ENCODE measurements at regions not wholly inside any gene's neighbourhood (a gene's known extent, or its start where the extent isn't known, plus 50 kb on each side); places are given as distances from the start of the nearest gene placed in this dataset.
A peak's percentile ranks its signal among the peaks of the same experiment; 100 is the strongest.

- H3K27ac ChIP-seq: no peak overlapping the region
- DNase-seq (ENCODE audit: low read depth, low spot score): no peak
Observed at GRCh38 chr5:107268241-107268640, 402.5 kb downstream of the EFNA5 start.

- H3K27ac ChIP-seq: no peak overlapping the region
- DNase-seq (ENCODE audit: low read depth, low spot score): no peak
Observed at GRCh38 chr5:107266100-107266499, 404.6 kb downstream of the EFNA5 start.

- no peak overlapping the region for H3K27ac ChIP-seq
- no peak for DNase-seq (ENCODE audit: low read depth, low spot score)
Observed at GRCh38 chr5:107265193-107265592, 405.5 kb downstream of the EFNA5 start.

- no peak overlapping the region for H3K27ac ChIP-seq
- no peak for DNase-seq (ENCODE audit: low read depth, low spot score)
Observed at GRCh38 chr5:107263387-107264018, 407.2 kb downstream of the EFNA5 start.

- DNase-seq (ENCODE audit: low read depth, low spot score): peak; percentile 59
- no peak overlapping the region for H3K27ac ChIP-seq
Observed at GRCh38 chr5:107257885-107258520, 412.7 kb downstream of the EFNA5 start.

- no peak overlapping the region for H3K27ac ChIP-seq
- no peak for DNase-seq (ENCODE audit: low read depth, low spot score)
Observed at GRCh38 chr5:107254902-107255234, 415.9 kb downstream of the EFNA5 start.

GRCh38 chr5:107254214-107254901, 416.4 kb downstream of the EFNA5 start:
- no peak overlapping the region for H3K27ac ChIP-seq
- DNase-seq (ENCODE audit: low read depth, low spot score): no peak

- no peak for DNase-seq (ENCODE audit: low read depth, low spot score)
- H3K27ac ChIP-seq: no peak overlapping the region
Observed at GRCh38 chr5:107253246-107253645, 417.5 kb downstream of the EFNA5 start.

GRCh38 chr5:107251151-107251550, 419.6 kb downstream of the EFNA5 start:
- no peak for DNase-seq (ENCODE audit: low read depth, low spot score)
- no peak overlapping the region for H3K27ac ChIP-seq

GRCh38 chr5:107248066-107248695, 422.6 kb downstream of the EFNA5 start:
- no peak for DNase-seq (ENCODE audit: low read depth, low spot score)
- no peak overlapping the region for H3K27ac ChIP-seq

GRCh38 chr5:107247427-107247826, 423.3 kb downstream of the EFNA5 start:
- no peak for DNase-seq (ENCODE audit: low read depth, low spot score)
- no peak overlapping the region for H3K27ac ChIP-seq

- no peak overlapping the region for H3K27ac ChIP-seq
- no peak for DNase-seq (ENCODE audit: low read depth, low spot score)
Observed at GRCh38 chr5:107243220-107243579, 427.5 kb downstream of the EFNA5 start.

- no peak for DNase-seq (ENCODE audit: low read depth, low spot score)
- H3K27ac ChIP-seq: peak overlapping the region; percentile 2
Observed at GRCh38 chr5:107242411-107243219, 428.1 kb downstream of the EFNA5 start.

- DNase-seq (ENCODE audit: low read depth, low spot score): no peak
- H3K27ac ChIP-seq: peak overlapping the region; percentile 2
Observed at GRCh38 chr5:107241841-107242240, 428.9 kb downstream of the EFNA5 start.

- DNase-seq (ENCODE audit: low read depth, low spot score): no peak
- no peak overlapping the region for H3K27ac ChIP-seq
Observed at GRCh38 chr5:107235167-107235566, 435.6 kb downstream of the EFNA5 start.

GRCh38 chr5:107232788-107233187, 437.9 kb downstream of the EFNA5 start:
- DNase-seq (ENCODE audit: low read depth, low spot score): no peak
- no peak overlapping the region for H3K27ac ChIP-seq

GRCh38 chr5:107232293-107232692, 438.4 kb downstream of the EFNA5 start:
- no peak for DNase-seq (ENCODE audit: low read depth, low spot score)

GRCh38 chr5:107231191-107231590, 439.5 kb downstream of the EFNA5 start:
- no peak for DNase-seq (ENCODE audit: low read depth, low spot score)
- H3K27ac ChIP-seq: no peak overlapping the region

More at GRCh38 chr5:107232293-107232692, 438.4 kb downstream of the EFNA5 start:
- H3K27ac ChIP-seq: no peak overlapping the region

- no peak for DNase-seq (ENCODE audit: low read depth, low spot score)
- no peak overlapping the region for H3K27ac ChIP-seq
Observed at GRCh38 chr5:107230367-107230766, 440.4 kb downstream of the EFNA5 start.

- no peak for DNase-seq (ENCODE audit: low read depth, low spot score)
- no peak overlapping the region for H3K27ac ChIP-seq
Observed at GRCh38 chr5:107228226-107228625, 442.5 kb downstream of the EFNA5 start.
